NOMO-1 (cell line): ENCODE measurements at regions not wholly inside any gene's neighbourhood (a gene's known extent, or its start where the extent isn't known, plus 50 kb on each side); places are given as distances from the start of the nearest gene placed in this dataset.
"Not testable (repeated sequence)": the region's sequence is repeated elsewhere in the genome, so short reads cannot be mapped to it uniquely, and the experiment has no call there.

Experiments
- DNase-seq, 2 experiments: peaks; one replicate each; lab custom pipeline; 2025; ENCODE audit not compliant: unreplicated experiment in 2 of 2; lab: John Stamatoyannopoulos, UW

GRCh38 chr2:174697255-174697654, 67.0 kb downstream of the CHRNA1 start:
- peak; percentile 33 to 43 for DNase-seq

GRCh38 chr2:174694920-174695319, 69.4 kb downstream of the CHRNA1 start:
- DNase-seq = no peak

GRCh38 chr2:174694196-174694878, 69.9 kb downstream of the CHRNA1 start:
- DNase-seq = no peak

GRCh38 chr2:174693344-174693743, 70.9 kb downstream of the CHRNA1 start:
- no peak for DNase-seq

GRCh38 chr2:174692256-174692919, 71.9 kb downstream of the CHRNA1 start:
- no peak for DNase-seq

GRCh38 chr2:174691201-174691779, 73.0 kb downstream of the CHRNA1 start:
- no peak for DNase-seq

GRCh38 chr2:174690026-174690425, 74.2 kb downstream of the CHRNA1 start:
- no peak for DNase-seq

GRCh38 chr2:174688079-174688478, 76.2 kb downstream of the CHRNA1 start:
- peak; percentile 7 to 73 for DNase-seq

- no peak for DNase-seq
These were observed 77.8 kb downstream of the CHRNA1 start for GRCh38 chr2:174686430-174686829.

- peak; percentile 53 to 64 for DNase-seq
These were observed 80.9 kb downstream of the CHRNA1 start for GRCh38 chr2:174683392-174683759.

GRCh38 chr2:174682578-174683391, 81.5 kb downstream of the CHRNA1 start:
- no peak for DNase-seq

- DNase-seq = no peak
These were observed 82.2 kb downstream of the CHRNA1 start for GRCh38 chr2:174682007-174682577.

- peak in 1 of 2 experiments; percentile 12 for DNase-seq
These were observed 82.9 kb downstream of the CHRNA1 start for GRCh38 chr2:174681099-174682006.

- DNase-seq = no peak
These were observed 82.6 kb upstream of the WIPF1 start for GRCh38 chr2:174680221-174680620.

- DNase-seq = no peak
These were observed 80.8 kb upstream of the WIPF1 start for GRCh38 chr2:174678395-174678794.

- DNase-seq = no peak
These were observed 78.0 kb upstream of the WIPF1 start for GRCh38 chr2:174675615-174676014.

GRCh38 chr2:174673876-174674275, 76.3 kb upstream of the WIPF1 start:
- DNase-seq = no peak

GRCh38 chr2:174673440-174673839, 75.8 kb upstream of the WIPF1 start:
- DNase-seq = no peak

GRCh38 chr2:174671532-174671931, 73.9 kb upstream of the WIPF1 start:
- not testable (repeated sequence) for DNase-seq

- DNase-seq = no peak
These were observed 72.8 kb upstream of the WIPF1 start for GRCh38 chr2:174670446-174670845.
